K562 (cell line): ENCODE measurements at regions not wholly inside any gene's neighbourhood (a gene's known extent, or its start where the extent isn't known, plus 50 kb on each side); places are given as distances from the start of the nearest gene placed in this dataset.

ENCODE experiments used
- ATAC-seq: fragments of 200-7000 bp; cut with Tn5 transposase; 3 replicates; pipeline ENCODE4 v1.9.1; 2020; ENCODE audit warnings: moderate library complexity
- BruUV-seq: library from RNA; stranded (reverse); fragments of 400-500 nt; replicated peaks from 2 replicates; lab custom pipeline; 2021; lab: Mats Ljungman, UMichigan
- CTCF ChIA-PET: fragments of 300-600 bp; formaldehyde crosslinking; extraction: SDS; loops from one replicate; lab custom pipeline; 2021; ENCODE audit warnings: low intra/inter-chr PET ratio; lab: Yijun Ruan, JAX
- POLR2A ChIA-PET: fragments of 300-600, 350-650 bp; sonication (Branson Sonifier 250); formaldehyde crosslinking; extraction: SDS; loops from one replicate; lab custom pipeline; 2021; ENCODE audit warnings: antibody characterized with exemption, inconsistent platforms; lab: Yijun Ruan, JAX
- DNase-seq, 4 experiments: peaks; one replicate each; pipeline versions ENCODE4 v3.0.0 to v3.0.0-alpha.2; 2011 to 2018; ENCODE audit warnings: low spot score in 3 of 4, mixed read lengths in 3 of 4; ENCODE audit errors: extremely low read depth in 1 of 4
- FAIRE-seq: peaks from 2 replicates; lab custom pipeline; 2011; peaks lifted over from hg19 to GRCh38; lab: Jason Lieb, UNC
- H2AFZ ChIP-seq: 2 replicates; pipeline ENCODE4 v1.6.0; 2011; ENCODE audit warnings: low read depth, low read length, control low read depth, inconsistent platforms
- H3K27ac ChIP-seq: fragments of 200-600 bp; 3 replicates; pipeline ENCODE4 v1.8.0; 2011; ENCODE audit warnings: low read depth, mild to moderate bottlenecking, control low read depth, inconsistent platforms, low read length, moderate library complexity, mixed read lengths; ENCODE audit errors: extremely low read depth
- H3K27me3 ChIP-seq, 2 experiments: fragments of 300-600 bp in 1 of 2; 2 replicates in 1 of 2; 3 replicates in 1 of 2; pipeline versions ENCODE4 v1.6.0 to v1.8.0; 2011; ENCODE audit warnings: inconsistent platforms in 2 of 2, low read length in 2 of 2, mild to moderate bottlenecking in 1 of 2, mixed read lengths in 1 of 2, moderate library complexity in 1 of 2; ENCODE audit not compliant: control insufficient read depth in 2 of 2, insufficient read depth in 2 of 2
- H3K36me3 ChIP-seq: fragments of 300-600 bp; 3 replicates; pipeline ENCODE4 v1.8.0; 2011; ENCODE audit warnings: mild to moderate bottlenecking, low read length, inconsistent platforms; ENCODE audit not compliant: control insufficient read depth, insufficient read depth
- H3K4me1 ChIP-seq, 2 experiments: fragments of 200-600 bp in 1 of 2; replicated peaks in 1 of 2; 2 replicates in 1 of 2; 3 replicates in 1 of 2; pipeline versions ENCODE4 v1.5.1 to v1.8.0; 2011; ENCODE audit warnings: inconsistent platforms in 2 of 2, low read length in 2 of 2, mild to moderate bottlenecking in 1 of 2, mixed read lengths in 1 of 2, moderate library complexity in 1 of 2; ENCODE audit not compliant: control insufficient read depth in 2 of 2, insufficient read depth in 2 of 2
- H3K4me2 ChIP-seq: 2 replicates; pipeline ENCODE4 v1.6.1; 2011; ENCODE audit warnings: low read length, control low read depth, inconsistent platforms, mixed read lengths; ENCODE audit not compliant: insufficient read depth
- H3K4me3 ChIP-seq: fragments of 200-600 bp; sonication (generic), shearing (Covaris generic); 2 replicates; pipeline ENCODE4 v1.5.1; 2016; ENCODE audit warnings: control low read depth, inconsistent platforms
- H3K79me2 ChIP-seq: fragments of 200-600 bp; 3 replicates; pipeline ENCODE4 v1.8.0; 2011; ENCODE audit warnings: low read length, inconsistent platforms; ENCODE audit not compliant: control insufficient read depth, insufficient read depth
- H3K9ac ChIP-seq, 2 experiments: 2 replicates each; pipeline versions ENCODE4 v1.6.0 to v1.6.1; 2011; ENCODE audit warnings: low read depth in 2 of 2, low read length in 2 of 2, control low read depth in 1 of 2, inconsistent platforms in 1 of 2, mild to moderate bottlenecking in 1 of 2, mixed read lengths in 1 of 2; ENCODE audit not compliant: insufficient read depth in 1 of 2
- H3K9me1 ChIP-seq: one replicate; pipeline ENCODE4 v1.6.0; 2011; ENCODE audit warnings: inconsistent platforms, mild to moderate bottlenecking, low read length, moderate library complexity; ENCODE audit not compliant: control insufficient read depth, insufficient read depth
- H3K9me3 ChIP-seq: replicated peaks from 2 replicates; pipeline ENCODE4 v1.5.1; 2011; ENCODE audit warnings: low read depth, low read length, inconsistent platforms; ENCODE audit not compliant: control insufficient read depth, insufficient read depth
- H4K20me1 ChIP-seq: replicated peaks from 2 replicates; pipeline ENCODE4 v1.6.1; 2011; ENCODE audit warnings: low read length, inconsistent platforms, mixed read lengths; ENCODE audit not compliant: control insufficient read depth, insufficient read depth
- CHD7 ChIP-seq: fragments of 200-600 bp; sonication (generic); IDR thresholded peaks from one replicate; pipeline ENCODE4 v1.6.1; 2012; ENCODE audit warnings: mild to moderate bottlenecking, low read depth, low read length, inconsistent platforms
- CREB3 ChIP-seq: fragments of 450-650 bp; conservative IDR thresholded peaks from 2 replicates; pipeline ENCODE4 v1.6.1; 2016; ENCODE audit warnings: missing genetic modification characterization, low read depth, mild to moderate bottlenecking, missing compliant biosample characterization, moderate library complexity
- KDM2B ChIP-seq: fragments of 250-450 bp; sonication (Bioruptor Pico); IDR thresholded peaks from 2 replicates; pipeline ENCODE4 v1.8.0; 2021; ENCODE audit warnings: mild to moderate bottlenecking, moderate library complexity
- KLF16 ChIP-seq: IDR thresholded peaks from 2 replicates; pipeline ENCODE4 v1.6.1; 2016; ENCODE audit warnings: antibody characterized with exemption
- XRCC3 ChIP-seq: fragments of 450-650 bp; IDR thresholded peaks from 2 replicates; pipeline ENCODE4 v1.6.1; 2017; ENCODE audit warnings: mild to moderate bottlenecking, moderate library complexity
- ZKSCAN1 ChIP-seq: fragments of 150-350 bp; IDR thresholded peaks from 2 replicates; pipeline ENCODE4 v1.6.1; 2016; ENCODE audit warnings: low read depth, low read length
- ZNF124 ChIP-seq: sonication (generic); formaldehyde crosslinking; IDR thresholded peaks from 2 replicates; pipeline ENCODE4 v1.8.1; 2022; ENCODE audit warnings: missing genetic modification reagents
- ZNF639 ChIP-seq, 2 experiments: fragments of 200-800 bp in 1 of 2; sonication (Bioruptor generic) in 1 of 2; sonication (generic) in 1 of 2; formaldehyde crosslinking in 1 of 2; IDR thresholded peaks in 1 of 2; conservative IDR thresholded peaks in 1 of 2; 2 replicates each; pipeline versions ENCODE4 v1.5.0 to v1.6.1; 2016 to 2020; ENCODE audit warnings: missing compliant biosample characterization in 1 of 2, missing genetic modification characterization in 1 of 2, missing genetic modification reagents in 1 of 2
- in situ Hi-C: fragments of 300-500 bp; cut with MboI; formaldehyde crosslinking; loops from 4 replicates; pipeline ENCODE4 v1.15.0; 2018; ENCODE audit warnings: inconsistent platforms, mixed read lengths
- intact Hi-C: fragments of 100-400 bp; cut with micrococcal nuclease; formaldehyde crosslinking; loops from 2 replicates; pipeline ENCODE4 v1.14.2; 2022
- TF ChIP-seq, protein P1 (sequence below): fragments of 450-650 bp; formaldehyde crosslinking; IDR thresholded peaks from 2 replicates; pipeline ENCODE4 v1.4.0; 2022; ENCODE audit warnings: mild to moderate bottlenecking, moderate library complexity

DNA sequence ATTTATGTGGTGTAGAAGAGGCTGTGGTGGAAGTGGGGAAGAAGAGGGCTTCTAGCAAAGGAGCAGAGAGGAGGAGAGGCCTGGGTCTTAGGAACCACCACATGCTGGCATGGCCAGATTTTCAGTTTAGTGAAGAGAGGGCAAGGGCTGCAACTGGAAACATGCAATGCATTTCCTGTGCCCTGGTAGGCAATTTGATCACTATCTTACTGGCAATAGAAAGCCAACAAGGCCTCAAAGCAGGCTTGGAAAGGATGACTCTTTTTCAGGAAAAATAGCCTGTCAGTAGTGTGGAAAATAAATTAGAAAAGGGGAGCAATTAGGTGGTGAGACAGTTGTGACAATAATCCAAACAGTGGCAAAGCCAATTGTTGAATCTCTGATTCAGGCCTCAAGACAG is 501.9 kb upstream of the ZFP42 start:
- intact Hi-C loops, result no loop called here
- H3K4me2 ChIP-seq, result no peak overlapping the region
- no peak overlapping the region for H3K9ac ChIP-seq
- H3K4me3 ChIP-seq, result no peak overlapping the region
- no peaks in the 10 kb centered on the region for H3K79me2 ChIP-seq
- no peak for FAIRE-seq
- H4K20me1 ChIP-seq, result no peaks in the 10 kb centered on the region
- H3K27ac ChIP-seq, result no peak overlapping the region
- TF ChIP-seq CREB3 (tag), result no peak
- TF ChIP-seq, protein P1, sequence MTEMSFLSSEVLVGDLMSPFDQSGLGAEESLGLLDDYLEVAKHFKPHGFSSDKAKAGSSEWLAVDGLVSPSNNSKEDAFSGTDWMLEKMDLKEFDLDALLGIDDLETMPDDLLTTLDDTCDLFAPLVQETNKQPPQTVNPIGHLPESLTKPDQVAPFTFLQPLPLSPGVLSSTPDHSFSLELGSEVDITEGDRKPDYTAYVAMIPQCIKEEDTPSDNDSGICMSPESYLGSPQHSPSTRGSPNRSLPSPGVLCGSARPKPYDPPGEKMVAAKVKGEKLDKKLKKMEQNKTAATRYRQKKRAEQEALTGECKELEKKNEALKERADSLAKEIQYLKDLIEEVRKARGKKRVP (CRISPR knock-in tag), result no peak
- no peak for TF ChIP-seq ZNF639 (CRISPR knock-in tag; conservative IDR thresholded peaks at IDR 0.05 in 1 of 2, IDR thresholded peaks at IDR 0.05 in 1 of 2)
- TF ChIP-seq ZKSCAN1, result no peak
- no peak for TF ChIP-seq CHD7
- no peak for TF ChIP-seq KLF16
- no peak for TF ChIP-seq ZNF124 (CRISPR knock-in tag)
- no peak for TF ChIP-seq XRCC3
- no peak for TF ChIP-seq KDM2B (CRISPR knock-in tag)
- TF ChIP-seq, all 486 proteins: peak for 0
- in situ Hi-C loops, result no loop called here
- Histone ChIP-seq H3K9me3 (no peaks in the 10 kb centered on the region), H3K4me1 (no peaks in the 10 kb centered on the region), H3K9me1 (no peaks in the 10 kb centered on the region), H3K36me3 (no peaks in the 10 kb centered on the region), H3K27me3 (no peaks in the 10 kb centered on the region), H2AFZ (no peak overlapping the region)
- ATAC-seq, result no peak
- no TSS peak for BruUV-seq
- no peak for DNase-seq
- POLR2A ChIA-PET, result no interaction called here
- CTCF ChIA-PET, result no interaction called here
